ENCODE measurements at regions not wholly inside any gene's neighbourhood (a gene's known extent, or its start where the extent isn't known, plus 50 kb on each side); places are given as distances from the start of the nearest gene placed in this dataset.

- no peak for DNase-seq
- no peak overlapping the region for H3K4me3 Mint-ChIP-seq
- no peaks in the 10 kb centered on the region for H3K4me1 Mint-ChIP-seq
- no peaks in the 10 kb centered on the region for H3K36me3 Mint-ChIP-seq (ENCODE audit: low read depth)
- H3K27me3 Mint-ChIP-seq = peaks cover under 1% of the 10 kb centered on the region
- H3K9me3 Mint-ChIP-seq = peaks cover 5% of the 10 kb centered on the region
- no peak for ATAC-seq
- H3K27ac Mint-ChIP-seq = no peak overlapping the region
These were observed 349.8 kb upstream of the B3GAT1 start for GRCh38 chr11:134761926-134762247.

GRCh38 chr11:134761386-134761785, 349.3 kb upstream of the B3GAT1 start:
- DNase-seq = no peak
- H3K27ac Mint-ChIP-seq = no peak overlapping the region
- peaks cover under 1% of the 10 kb centered on the region for H3K9me3 Mint-ChIP-seq
- no peak for ATAC-seq
- H3K36me3 Mint-ChIP-seq (ENCODE audit: low read depth) = no peaks in the 10 kb centered on the region
- no peaks in the 10 kb centered on the region for H3K27me3 Mint-ChIP-seq
- H3K4me3 Mint-ChIP-seq = no peak overlapping the region
- H3K4me1 Mint-ChIP-seq = no peaks in the 10 kb centered on the region

DNA sequence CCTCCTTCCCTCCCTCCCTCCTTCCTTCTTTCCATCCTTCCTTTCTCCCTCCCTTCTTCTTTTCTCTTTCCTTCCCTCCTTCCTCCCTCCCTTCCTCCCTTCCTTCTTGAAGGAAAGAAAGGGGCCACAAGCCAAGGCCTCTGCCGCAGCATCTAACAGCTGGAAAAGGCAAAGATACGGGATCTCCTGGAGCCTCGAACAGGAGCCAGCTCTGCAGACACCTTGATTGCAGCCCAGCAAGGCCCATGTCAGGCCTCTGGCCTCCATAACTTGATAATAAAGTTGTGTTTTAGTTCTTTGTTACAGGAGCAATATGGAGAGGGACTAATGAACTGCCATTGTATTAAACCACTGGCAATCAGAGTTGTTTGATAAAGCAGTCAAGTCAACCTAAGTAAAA, 348.9 kb upstream of the B3GAT1 start:
- Mint-ChIP-seq H3K4me1 (no peaks in the 10 kb centered on the region), H3K27ac (no peak overlapping the region), H3K9me3 (no peaks in the 10 kb centered on the region), H3K27me3 (no peaks in the 10 kb centered on the region), H3K4me3 (no peak overlapping the region), H3K36me3 (ENCODE audit: low read depth) (no peaks in the 10 kb centered on the region)
- DNase-seq (no peak), ATAC-seq (no peak)

DNA sequence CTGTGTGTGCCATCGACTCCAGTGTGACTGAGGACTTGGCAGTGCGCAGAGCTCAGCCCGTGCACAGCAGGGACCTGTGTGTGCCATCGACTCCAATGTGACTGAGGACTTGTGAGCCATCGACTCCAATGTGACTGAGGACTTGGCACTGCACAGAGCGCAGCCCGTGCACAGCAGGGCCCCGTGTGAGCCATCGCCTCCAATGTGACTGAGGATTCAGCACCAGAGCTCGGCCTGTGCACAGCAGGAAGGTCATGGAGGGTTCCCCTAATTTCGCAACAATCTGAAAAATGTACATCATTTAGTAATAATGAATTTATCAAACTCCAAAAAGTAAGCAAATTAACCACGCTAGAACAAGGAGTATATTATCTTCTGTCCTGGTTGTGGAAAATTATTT, 348.3 kb upstream of the B3GAT1 start:
- Mint-ChIP-seq H3K4me1 (no peaks in the 10 kb centered on the region), H3K27ac (no peak overlapping the region), H3K9me3 (no peaks in the 10 kb centered on the region), H3K4me3 (no peak overlapping the region), H3K27me3 (no peaks in the 10 kb centered on the region), H3K36me3 (ENCODE audit: low read depth) (no peaks in the 10 kb centered on the region)
- DNase-seq (no peak), ATAC-seq (no peak)

GRCh38 chr11:134759855-134760254, 347.8 kb upstream of the B3GAT1 start:
- Mint-ChIP-seq H3K4me1 (no peaks in the 10 kb centered on the region), H3K36me3 (ENCODE audit: low read depth) (no peaks in the 10 kb centered on the region), H3K27me3 (no peaks in the 10 kb centered on the region), H3K9me3 (no peaks in the 10 kb centered on the region), H3K4me3 (no peak overlapping the region), H3K27ac (no peak overlapping the region)
- DNase-seq (no peak), ATAC-seq (no peak)

GRCh38 chr11:134759274-134759673, 347.2 kb upstream of the B3GAT1 start:
- no peaks in the 10 kb centered on the region for H3K4me1 Mint-ChIP-seq
- no peak for ATAC-seq
- no peaks in the 10 kb centered on the region for H3K36me3 Mint-ChIP-seq (ENCODE audit: low read depth)
- no peaks in the 10 kb centered on the region for H3K9me3 Mint-ChIP-seq
- H3K4me3 Mint-ChIP-seq = no peak overlapping the region
- H3K27ac Mint-ChIP-seq = no peak overlapping the region
- H3K27me3 Mint-ChIP-seq = no peaks in the 10 kb centered on the region
- DNase-seq = no peak

DNA sequence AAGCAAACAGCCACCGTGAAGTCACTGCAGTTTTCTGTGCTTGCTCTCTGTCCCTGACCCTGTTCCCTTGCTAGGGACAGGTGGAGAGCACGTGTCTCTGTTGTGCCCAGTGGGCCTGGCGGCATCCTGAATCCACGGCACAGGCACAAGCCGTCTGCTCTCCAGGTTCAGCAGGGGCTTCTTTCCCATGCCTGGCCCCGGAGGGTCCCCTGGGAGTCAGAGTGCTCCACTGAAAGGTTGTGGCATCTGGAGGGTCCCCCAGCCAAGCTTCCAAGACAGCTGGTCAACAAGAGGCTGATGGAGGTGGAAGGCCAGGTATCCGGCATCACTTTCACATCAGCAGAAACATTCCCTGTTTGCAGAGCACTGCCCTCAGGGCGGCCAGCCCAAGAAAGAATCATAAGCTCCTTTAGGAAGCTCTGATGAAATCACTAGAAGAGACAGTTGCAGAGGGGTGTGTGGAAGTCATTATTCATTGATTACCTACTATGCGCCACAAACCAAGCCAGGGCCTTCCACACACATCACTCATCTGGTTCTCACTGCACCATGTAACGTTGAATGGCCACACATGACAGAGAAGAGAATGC, 346.4 kb upstream of the B3GAT1 start:
- H3K27ac Mint-ChIP-seq = no peak overlapping the region
- H3K9me3 Mint-ChIP-seq = no peaks in the 10 kb centered on the region
- no peaks in the 10 kb centered on the region for H3K36me3 Mint-ChIP-seq (ENCODE audit: low read depth)
- no peaks in the 10 kb centered on the region for H3K4me1 Mint-ChIP-seq
- no peak overlapping the region for H3K4me3 Mint-ChIP-seq
- ATAC-seq (no peak), DNase-seq (no peak)
- peaks cover 2% of the 10 kb centered on the region for H3K27me3 Mint-ChIP-seq

- ATAC-seq = no peak
- H3K4me1 Mint-ChIP-seq = no peaks in the 10 kb centered on the region
- no peak overlapping the region for H3K4me3 Mint-ChIP-seq
- H3K36me3 Mint-ChIP-seq (ENCODE audit: low read depth) = no peaks in the 10 kb centered on the region
- DNase-seq = no peak
- no peak overlapping the region for H3K27ac Mint-ChIP-seq
- no peaks in the 10 kb centered on the region for H3K9me3 Mint-ChIP-seq
- H3K27me3 Mint-ChIP-seq = peaks cover 2% of the 10 kb centered on the region
These were observed 345.6 kb upstream of the B3GAT1 start for GRCh38 chr11:134757633-134758032.

DNA sequence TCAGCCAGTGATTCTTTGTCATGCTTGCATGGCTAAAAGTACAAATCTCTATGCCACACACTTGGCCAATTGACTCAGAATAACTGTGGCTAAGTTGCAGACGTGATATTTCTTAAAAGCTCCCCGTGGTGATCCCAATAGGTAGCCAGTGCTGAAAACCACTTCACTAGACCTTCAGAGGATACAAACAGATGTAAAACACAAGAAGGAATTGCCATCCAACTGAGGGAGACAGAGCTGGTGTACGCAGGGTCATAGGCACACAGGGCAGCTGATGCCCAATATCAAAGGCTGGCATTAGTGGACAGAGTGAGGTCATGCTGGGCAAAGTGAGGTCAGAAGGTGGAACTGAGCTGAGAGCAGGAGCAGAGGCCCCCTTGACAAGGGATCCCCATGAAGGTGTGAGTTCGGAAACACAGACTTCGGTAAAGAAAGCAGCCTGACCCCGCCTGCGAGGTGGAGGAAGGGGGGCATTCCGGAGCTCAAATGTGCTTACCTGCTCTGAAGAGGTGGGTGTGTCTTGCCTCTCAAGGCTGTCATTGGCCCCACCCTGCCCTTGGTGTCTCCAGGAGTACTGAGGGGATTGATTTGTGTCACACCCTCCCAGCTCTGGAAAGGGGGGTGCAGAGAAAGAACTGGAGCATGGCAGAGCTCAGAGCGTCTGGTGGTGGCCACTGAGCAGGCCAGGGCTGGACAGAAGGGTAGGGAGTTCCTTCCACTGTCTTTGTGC, 344.9 kb upstream of the B3GAT1 start:
- no peak for DNase-seq
- no peaks in the 10 kb centered on the region for H3K4me1 Mint-ChIP-seq

GRCh38 chr11:134755535-134755934, 343.5 kb upstream of the B3GAT1 start:
- no peaks in the 10 kb centered on the region for H3K4me1 Mint-ChIP-seq
- no peaks in the 10 kb centered on the region for H3K36me3 Mint-ChIP-seq (ENCODE audit: low read depth)
- DNase-seq (no peak), ATAC-seq (no peak)
- no peak overlapping the region for H3K4me3 Mint-ChIP-seq
- H3K9me3 Mint-ChIP-seq = no peaks in the 10 kb centered on the region
- H3K27ac Mint-ChIP-seq = no peak overlapping the region
- peaks cover 6% of the 10 kb centered on the region for H3K27me3 Mint-ChIP-seq

More for the DNA sequence above, 344.9 kb upstream of the B3GAT1 start:
- Mint-ChIP-seq H3K4me3 (no peak overlapping the region), H3K36me3 (ENCODE audit: low read depth) (no peaks in the 10 kb centered on the region), H3K9me3 (no peaks in the 10 kb centered on the region), H3K27me3 (peaks cover 2% of the 10 kb centered on the region), H3K27ac (no peak overlapping the region)
- ATAC-seq = no peak

- DNase-seq (no peak), ATAC-seq (no peak)
These were observed 342.6 kb upstream of the B3GAT1 start for GRCh38 chr11:134754521-134755198.

GRCh38 chr11:134753771-134754520, 341.9 kb upstream of the B3GAT1 start:
- no peak for ATAC-seq
- Mint-ChIP-seq H3K4me1 (no peaks in the 10 kb centered on the region), H3K27ac (no peak overlapping the region), H3K9me3 (no peaks in the 10 kb centered on the region), H3K36me3 (ENCODE audit: low read depth) (no peaks in the 10 kb centered on the region), H3K27me3 (peaks cover 8% of the 10 kb centered on the region), H3K4me3 (no peak overlapping the region)
- no peak for DNase-seq

More at GRCh38 chr11:134754521-134755198, 342.6 kb upstream of the B3GAT1 start:
- no peaks in the 10 kb centered on the region for H3K36me3 Mint-ChIP-seq (ENCODE audit: low read depth)
- H3K4me3 Mint-ChIP-seq = no peak overlapping the region
- no peaks in the 10 kb centered on the region for H3K9me3 Mint-ChIP-seq
- peaks cover 6% of the 10 kb centered on the region for H3K27me3 Mint-ChIP-seq
- no peaks in the 10 kb centered on the region for H3K4me1 Mint-ChIP-seq
- H3K27ac Mint-ChIP-seq = no peak overlapping the region

DNA sequence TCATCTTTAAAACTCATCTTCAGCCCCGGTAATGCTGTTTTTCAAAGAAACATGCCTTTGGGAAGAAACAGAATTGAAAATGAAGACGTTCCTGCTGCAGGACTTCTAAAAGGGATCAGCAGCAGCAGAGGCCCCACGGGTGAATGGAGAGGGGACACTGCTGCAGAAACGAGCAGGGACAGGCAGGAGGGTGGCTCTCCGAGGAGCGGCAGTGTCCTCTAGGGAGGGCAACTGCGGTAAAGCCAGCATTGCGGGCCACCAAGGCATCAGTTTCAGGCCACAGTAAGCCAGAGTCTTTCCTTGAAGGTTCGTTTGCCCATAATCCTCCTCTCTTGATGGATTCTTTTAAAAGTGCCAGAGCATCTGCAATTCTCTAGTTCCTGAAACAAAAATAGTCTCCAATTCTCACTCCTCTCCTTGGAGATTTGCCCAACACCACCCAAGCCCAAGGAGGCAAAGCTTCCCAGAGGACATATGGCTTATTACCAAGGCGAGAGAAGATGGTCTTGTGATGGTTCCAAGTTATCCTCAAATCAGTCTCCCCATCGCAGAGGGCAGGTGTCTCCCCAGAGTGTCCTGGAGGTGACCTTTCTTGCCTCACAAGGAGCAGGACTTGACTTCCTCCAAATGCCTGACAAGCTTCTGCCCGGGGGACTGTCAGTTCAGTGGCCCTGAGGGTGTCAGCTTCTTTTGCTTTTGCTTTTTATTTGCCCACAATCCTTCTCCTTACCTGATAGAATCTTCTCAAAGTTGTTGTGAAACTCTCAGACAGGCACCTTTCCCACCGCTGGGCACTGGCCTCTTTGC, 341.1 kb upstream of the B3GAT1 start:
- DNase-seq (no peak), ATAC-seq (no peak)
- H3K4me1 Mint-ChIP-seq = no peaks in the 10 kb centered on the region
- H3K36me3 Mint-ChIP-seq (ENCODE audit: low read depth) = no peaks in the 10 kb centered on the region
- no peak overlapping the region for H3K27ac Mint-ChIP-seq
- no peaks in the 10 kb centered on the region for H3K9me3 Mint-ChIP-seq
- no peak overlapping the region for H3K4me3 Mint-ChIP-seq
- H3K27me3 Mint-ChIP-seq = peaks cover 8% of the 10 kb centered on the region

- no peak overlapping the region for H3K4me3 Mint-ChIP-seq
- ATAC-seq (no peak), DNase-seq (no peak)
- H3K27me3 Mint-ChIP-seq = peaks cover 8% of the 10 kb centered on the region
- H3K9me3 Mint-ChIP-seq = no peaks in the 10 kb centered on the region
- H3K36me3 Mint-ChIP-seq (ENCODE audit: low read depth) = no peaks in the 10 kb centered on the region
- no peaks in the 10 kb centered on the region for H3K4me1 Mint-ChIP-seq
- no peak overlapping the region for H3K27ac Mint-ChIP-seq
These were observed 340.5 kb upstream of the B3GAT1 start for GRCh38 chr11:134752526-134752925.

All from activated naive CD8-positive, alpha-beta T cell treated with anti-CD3 and anti-CD28 coated beads, Interleukin-2, amount 50 U/mL, for 24 hours (primary cell).